ENCODE measurements at regions not wholly inside any gene's neighbourhood (a gene's known extent, or its start where the extent isn't known, plus 50 kb on each side); places are given as distances from the start of the nearest gene placed in this dataset.

DNA sequence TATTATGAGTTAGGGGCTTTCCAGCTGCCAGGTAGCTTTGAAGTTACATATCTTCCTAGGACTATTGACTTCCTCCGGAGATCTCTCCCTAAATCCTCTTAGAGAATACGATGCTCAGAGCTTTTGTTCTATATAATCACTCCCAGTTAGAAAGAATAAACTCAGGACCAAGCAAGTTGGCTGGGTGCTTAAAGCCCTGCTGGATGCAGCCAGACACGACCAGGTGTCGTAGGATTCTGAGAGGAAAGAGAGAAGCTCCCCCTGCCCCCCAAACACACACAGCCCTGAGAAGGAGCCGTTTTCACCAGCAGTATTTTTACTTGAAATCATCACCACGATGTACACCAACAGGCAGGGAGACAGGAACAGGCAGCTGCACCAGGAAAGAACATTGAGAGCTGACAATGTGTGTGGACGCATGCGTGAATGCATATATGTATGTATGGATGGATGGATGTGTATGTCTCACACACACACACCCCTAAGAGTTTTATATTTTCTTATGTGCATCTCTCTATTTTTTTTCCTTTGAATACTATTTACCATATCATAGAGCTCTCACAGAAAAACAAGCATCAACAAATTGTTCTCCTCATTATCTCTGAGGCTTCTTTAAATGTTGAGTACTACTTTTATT is 382.6 kb downstream of the EPHA4 start:
- Histone ChIP-seq H3K9me3 (no peaks in the 10 kb centered on the region), H3K4me1 (ENCODE audit: insufficient read depth) (no peaks in the 10 kb centered on the region), H3K27me3 (no peaks in the 10 kb centered on the region), H3K27ac (no peak overlapping the region), H3K36me3 (no peaks in the 10 kb centered on the region), H3K4me3 (no peak overlapping the region)
- intact Hi-C loops (cut with DNase I), result no loop called here
- DNase-seq, result no peak
- TF ChIP-seq POLR2A (IDR thresholded peaks at IDR 0.05) (no peak), EP300 (IDR thresholded peaks at IDR 0.05) (no peak)
- TF ChIP-seq, protein P1, sequence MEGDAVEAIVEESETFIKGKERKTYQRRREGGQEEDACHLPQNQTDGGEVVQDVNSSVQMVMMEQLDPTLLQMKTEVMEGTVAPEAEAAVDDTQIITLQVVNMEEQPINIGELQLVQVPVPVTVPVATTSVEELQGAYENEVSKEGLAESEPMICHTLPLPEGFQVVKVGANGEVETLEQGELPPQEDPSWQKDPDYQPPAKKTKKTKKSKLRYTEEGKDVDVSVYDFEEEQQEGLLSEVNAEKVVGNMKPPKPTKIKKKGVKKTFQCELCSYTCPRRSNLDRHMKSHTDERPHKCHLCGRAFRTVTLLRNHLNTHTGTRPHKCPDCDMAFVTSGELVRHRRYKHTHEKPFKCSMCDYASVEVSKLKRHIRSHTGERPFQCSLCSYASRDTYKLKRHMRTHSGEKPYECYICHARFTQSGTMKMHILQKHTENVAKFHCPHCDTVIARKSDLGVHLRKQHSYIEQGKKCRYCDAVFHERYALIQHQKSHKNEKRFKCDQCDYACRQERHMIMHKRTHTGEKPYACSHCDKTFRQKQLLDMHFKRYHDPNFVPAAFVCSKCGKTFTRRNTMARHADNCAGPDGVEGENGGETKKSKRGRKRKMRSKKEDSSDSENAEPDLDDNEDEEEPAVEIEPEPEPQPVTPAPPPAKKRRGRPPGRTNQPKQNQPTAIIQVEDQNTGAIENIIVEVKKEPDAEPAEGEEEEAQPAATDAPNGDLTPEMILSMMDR (IDR thresholded peaks at IDR 0.05), result no peak
- WGBS, 3 donors, result 31 to 45% (median 43%) methylated on average over 8 of the region's 8 CpGs

DNA sequence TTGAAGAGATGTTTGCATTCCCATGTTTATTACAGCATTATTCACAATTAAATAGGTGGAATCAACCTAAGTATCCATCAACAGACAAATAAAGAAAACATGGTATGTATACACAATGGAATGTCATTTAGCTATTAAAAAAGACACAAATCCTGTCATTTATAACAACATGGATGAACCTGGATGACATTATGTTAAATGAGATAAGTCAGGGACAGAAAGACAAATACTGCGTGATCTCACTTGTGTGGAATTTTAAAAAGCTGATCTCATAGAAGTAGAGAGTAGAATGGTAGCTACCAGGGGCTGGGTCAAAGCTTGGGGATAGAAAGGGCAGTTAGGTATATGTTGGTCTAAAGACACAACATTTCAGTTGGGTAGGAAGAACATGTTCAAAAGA is 376.3 kb downstream of the EPHA4 start:
- Histone ChIP-seq H3K36me3 (no peaks in the 10 kb centered on the region), H3K4me3 (no peak overlapping the region), H3K27ac (no peak overlapping the region), H3K9me3 (no peaks in the 10 kb centered on the region), H3K27me3 (no peaks in the 10 kb centered on the region), H3K4me1 (ENCODE audit: insufficient read depth) (no peaks in the 10 kb centered on the region)
- TF ChIP-seq POLR2A (IDR thresholded peaks at IDR 0.05) (no peak), EP300 (IDR thresholded peaks at IDR 0.05) (no peak)
- TF ChIP-seq, protein P1 (IDR thresholded peaks at IDR 0.05), result no peak
- 94 to 98% (median 96%) methylated on average over 1 of the region's 1 CpG for WGBS, 3 donors
- intact Hi-C loops (cut with DNase I), result no loop called here
- DNase-seq, result no peak

DNA sequence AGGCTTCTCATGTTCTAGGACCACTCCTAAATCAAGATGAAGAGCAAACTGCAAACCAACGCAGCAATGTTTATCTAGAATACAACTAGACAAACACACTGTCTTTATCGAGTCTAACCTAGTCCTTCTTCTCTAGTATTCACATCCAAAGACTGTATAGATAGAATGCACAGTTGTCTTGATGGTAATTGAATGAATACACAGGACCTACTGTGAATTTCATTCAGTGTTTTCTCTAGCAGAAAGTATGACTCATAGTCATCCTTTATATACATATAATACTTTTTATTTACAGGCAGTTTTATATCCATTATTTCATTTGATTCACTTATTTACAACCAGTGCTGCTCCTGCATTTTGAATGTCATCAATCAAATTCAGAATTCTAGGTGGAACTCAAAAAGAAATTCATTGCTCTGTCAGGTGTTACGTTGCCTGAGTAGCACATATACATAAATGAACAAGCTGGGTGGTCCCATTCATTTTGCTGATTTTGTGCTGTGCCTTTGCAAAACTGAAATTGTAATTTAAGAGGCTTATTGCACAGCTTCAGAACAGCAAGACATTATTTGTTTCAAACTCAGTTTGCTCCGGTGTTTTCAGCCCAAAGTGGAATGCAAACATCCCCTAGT is 374.8 kb downstream of the EPHA4 start:
- no peak overlapping the region for H3K27ac ChIP-seq
- H3K4me1 ChIP-seq (ENCODE audit: insufficient read depth), result no peaks in the 10 kb centered on the region
- WGBS, 3 donors, result 61% methylated on average over 4 of the region's 4 CpGs
- no peak for TF ChIP-seq EP300 (IDR thresholded peaks at IDR 0.05)
- DNase-seq, result no peak
- intact Hi-C loops (cut with DNase I), result no loop called here
- H3K9me3 ChIP-seq, result no peaks in the 10 kb centered on the region
- no peak overlapping the region for H3K4me3 ChIP-seq
- H3K36me3 ChIP-seq, result no peaks in the 10 kb centered on the region
- no peaks in the 10 kb centered on the region for H3K27me3 ChIP-seq

DNA sequence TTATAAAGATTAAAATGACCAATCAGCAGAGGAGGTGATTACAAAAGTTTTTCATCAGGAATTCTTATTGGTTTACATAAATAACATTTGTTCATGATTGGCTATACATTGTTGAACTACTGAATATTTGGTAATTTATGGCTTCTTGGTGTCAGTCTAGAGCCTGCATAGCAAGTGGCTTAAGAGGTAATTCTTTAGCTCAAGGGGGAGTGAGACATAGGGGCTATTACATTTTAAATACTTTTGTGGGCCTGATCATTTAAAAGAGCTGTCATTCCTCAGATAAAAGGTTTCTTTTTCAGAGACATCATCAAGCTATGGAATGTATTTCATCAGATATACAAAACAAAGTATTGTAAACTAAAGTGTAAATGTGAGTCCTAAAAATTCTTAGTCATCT is 373.8 kb downstream of the EPHA4 start:
- Histone ChIP-seq H3K27ac (no peak overlapping the region), H3K4me3 (no peak overlapping the region), H3K36me3 (no peaks in the 10 kb centered on the region), H3K4me1 (ENCODE audit: insufficient read depth) (no peaks in the 10 kb centered on the region), H3K27me3 (no peaks in the 10 kb centered on the region), H3K9me3 (no peaks in the 10 kb centered on the region)
- no peak for DNase-seq
- TF ChIP-seq POLR2A (IDR thresholded peaks at IDR 0.05) (no peak), EP300 (IDR thresholded peaks at IDR 0.05) (no peak)
- TF ChIP-seq, protein P1 (IDR thresholded peaks at IDR 0.05), result no peak
- intact Hi-C loops (cut with DNase I), result no loop called here

DNA sequence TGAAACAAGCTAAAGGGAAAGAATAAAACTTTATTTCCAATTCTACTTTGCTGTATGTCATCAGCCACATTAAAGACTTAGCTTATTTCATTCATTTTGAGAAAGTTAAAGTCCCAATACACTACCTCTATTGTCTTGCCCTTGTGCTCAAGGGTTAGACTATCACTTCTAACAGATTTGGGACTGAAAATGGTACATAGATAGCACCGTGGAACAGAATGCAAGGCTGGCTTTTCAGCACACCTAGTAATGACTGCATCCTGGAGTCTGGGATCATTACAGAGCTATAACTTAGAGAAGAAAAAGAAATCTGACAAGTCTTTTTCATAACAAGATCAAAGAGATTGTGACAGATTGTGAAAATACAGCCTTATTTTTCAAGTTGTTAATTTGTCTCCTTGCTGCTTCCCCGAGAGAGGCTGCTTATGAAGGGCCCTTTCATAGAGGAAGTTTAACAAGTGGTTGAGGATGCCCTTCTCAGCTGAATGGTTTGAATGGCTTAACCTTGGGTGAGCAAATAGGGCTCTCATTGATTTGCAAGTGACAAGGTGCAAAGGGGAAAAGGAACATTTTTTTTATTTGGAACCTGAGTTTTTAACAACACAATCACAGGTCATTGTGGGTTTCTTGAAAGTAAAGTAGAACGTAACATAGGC is 371.8 kb downstream of the EPHA4 start:
- Histone ChIP-seq H3K9me3 (no peaks in the 10 kb centered on the region), H3K36me3 (no peaks in the 10 kb centered on the region), H3K27me3 (no peaks in the 10 kb centered on the region), H3K27ac (no peak overlapping the region), H3K4me1 (ENCODE audit: insufficient read depth) (no peaks in the 10 kb centered on the region), H3K4me3 (no peak overlapping the region)
- TF ChIP-seq POLR2A (IDR thresholded peaks at IDR 0.05) (no peak), EP300 (IDR thresholded peaks at IDR 0.05) (no peak)
- TF ChIP-seq, protein P1 (IDR thresholded peaks at IDR 0.05), result no peak
- 73 to 87% (median 84%) methylated on average over 3 of the region's 3 CpGs for WGBS, 3 donors
- intact Hi-C loops (cut with DNase I), result no loop called here
- no peak for DNase-seq
